ENCODE measurements at regions not wholly inside any gene's neighbourhood (a gene's known extent, or its start where the extent isn't known, plus 50 kb on each side); places are given as distances from the start of the nearest gene placed in this dataset.

GRCh38 chr3:144516026-144516425 lies 544.4 kb downstream of the DIPK2A start:
- no peak for DNase-seq (ENCODE audit: low read depth)

GRCh38 chr3:144516589-144516988 lies 545.0 kb downstream of the DIPK2A start:
- DNase-seq (ENCODE audit: low read depth) = no peak

- DNase-seq (ENCODE audit: low read depth) = no peak
These were observed 549.5 kb downstream of the DIPK2A start for GRCh38 chr3:144521131-144521530.

GRCh38 chr3:144522456-144522855 lies 550.8 kb downstream of the DIPK2A start:
- DNase-seq (ENCODE audit: low read depth) = no peak

- DNase-seq (ENCODE audit: low read depth) = no peak
These were observed 551.8 kb downstream of the DIPK2A start for GRCh38 chr3:144523396-144523795.

GRCh38 chr3:144524531-144524930 lies 552.9 kb downstream of the DIPK2A start:
- DNase-seq (ENCODE audit: low read depth) = no peak

- no peak for DNase-seq (ENCODE audit: low read depth)
These were observed 557.9 kb downstream of the DIPK2A start for GRCh38 chr3:144529566-144529965.

GRCh38 chr3:144544871-144545270 lies 573.2 kb downstream of the DIPK2A start:
- DNase-seq (ENCODE audit: low read depth) = no peak

GRCh38 chr3:144546539-144546938 lies 574.9 kb downstream of the DIPK2A start:
- no peak for DNase-seq (ENCODE audit: low read depth)

GRCh38 chr3:144548346-144548745 lies 576.7 kb downstream of the DIPK2A start:
- DNase-seq (ENCODE audit: low read depth) = no peak

GRCh38 chr3:144549166-144549565 lies 577.5 kb downstream of the DIPK2A start:
- peak; percentile 32 for DNase-seq (ENCODE audit: low read depth)

GRCh38 chr3:144552346-144553057 lies 580.9 kb downstream of the DIPK2A start:
- DNase-seq (ENCODE audit: low read depth) = no peak

- no peak for DNase-seq (ENCODE audit: low read depth)
These were observed 581.7 kb downstream of the DIPK2A start for GRCh38 chr3:144553301-144553700.

GRCh38 chr3:144554889-144555288 lies 583.3 kb downstream of the DIPK2A start:
- no peak for DNase-seq (ENCODE audit: low read depth)

GRCh38 chr3:144556392-144556791 lies 584.8 kb downstream of the DIPK2A start:
- DNase-seq (ENCODE audit: low read depth) = peak; percentile 78

GRCh38 chr3:144557515-144557914 lies 585.9 kb downstream of the DIPK2A start:
- DNase-seq (ENCODE audit: low read depth) = no peak

GRCh38 chr3:144564011-144564410 lies 592.4 kb downstream of the DIPK2A start:
- no peak for DNase-seq (ENCODE audit: low read depth)

- no peak for DNase-seq (ENCODE audit: low read depth)
These were observed 594.7 kb downstream of the DIPK2A start for GRCh38 chr3:144566320-144566719.

GRCh38 chr3:144569651-144570050 lies 598.0 kb downstream of the DIPK2A start:
- DNase-seq (ENCODE audit: low read depth) = no peak

GRCh38 chr3:144583871-144584270 lies 612.2 kb downstream of the DIPK2A start:
- no peak for DNase-seq (ENCODE audit: low read depth)

- no peak for DNase-seq (ENCODE audit: low read depth)
These were observed 613.8 kb downstream of the DIPK2A start for GRCh38 chr3:144585408-144585807.

GRCh38 chr3:144585953-144586352 lies 614.3 kb downstream of the DIPK2A start:
- DNase-seq (ENCODE audit: low read depth) = no peak

GRCh38 chr3:144586382-144586781 lies 614.8 kb downstream of the DIPK2A start:
- no peak for DNase-seq (ENCODE audit: low read depth)

GRCh38 chr3:144590854-144591253 lies 619.2 kb downstream of the DIPK2A start:
- DNase-seq (ENCODE audit: low read depth) = peak; percentile 87
